ENCODE measurements at regions not wholly inside any gene's neighbourhood (a gene's known extent, or its start where the extent isn't known, plus 50 kb on each side); places are given as distances from the start of the nearest gene placed in this dataset.

DNA sequence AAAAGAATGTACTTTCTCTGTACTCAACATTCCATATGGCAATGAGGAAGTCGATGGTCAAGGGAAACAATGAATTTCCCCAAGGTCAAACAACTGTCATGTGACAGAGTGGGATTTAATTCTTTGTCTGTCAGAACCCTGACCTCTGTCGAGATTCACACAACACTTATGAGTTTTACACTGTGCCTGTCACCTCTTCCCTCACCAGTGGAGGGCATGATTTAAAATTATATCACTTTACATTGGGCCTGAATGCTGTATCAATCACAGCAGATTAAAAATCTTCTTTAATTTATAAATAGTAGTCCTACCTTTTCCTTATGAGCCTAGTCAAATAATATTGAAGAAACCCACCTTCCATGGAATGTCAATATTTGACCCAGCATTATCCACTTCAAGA lies 276.7 kb downstream of the CDH10 start:
- Histone ChIP-seq H3K36me3 (ENCODE audit: insufficient read depth, low read length) (no peaks in the 10 kb centered on the region), H3K9me3 (ENCODE audit: low read depth, low read length) (no peaks in the 10 kb centered on the region), H3K4me3 (no peak overlapping the region), H3K27ac (no peak overlapping the region), H3K9ac (ENCODE audit: insufficient read length) (no peak overlapping the region)
- TF ChIP-seq POLR2AphosphoS5 (IDR thresholded peaks at IDR 0.05; ENCODE audit: borderline replicate concordance, low read depth, low read length) = no peak
- TF ChIP-seq FOXP2 (optimal IDR thresholded peaks at IDR 0.05; ENCODE audit: control extremely low read depth, extremely low read length, insufficient read depth) = no peak
- TF ChIP-seq EZH2 (IDR thresholded peaks at IDR 0.05) = no peak
- DNase-seq (ENCODE audit: low read depth, low spot score) = no peak

GRCh38 chr5:24376210-24376609 lies 268.6 kb downstream of the CDH10 start:
- TF ChIP-seq POLR2AphosphoS5 (IDR thresholded peaks at IDR 0.05; ENCODE audit: borderline replicate concordance, low read depth, low read length) (no peak), EZH2 (IDR thresholded peaks at IDR 0.05) (no peak), FOXP2 (optimal IDR thresholded peaks at IDR 0.05; ENCODE audit: control extremely low read depth, extremely low read length, insufficient read depth) (no peak)
- H3K4me3 ChIP-seq = no peak overlapping the region
- H3K9ac ChIP-seq (ENCODE audit: insufficient read length) = no peak overlapping the region
- DNase-seq (ENCODE audit: low read depth, low spot score) = peak; percentile 12
- no peaks in the 10 kb centered on the region for H3K36me3 ChIP-seq (ENCODE audit: insufficient read depth, low read length)
- H3K27ac ChIP-seq = peak overlapping the region; percentile 60; the same call in 1 of the 2 replicates
- no peaks in the 10 kb centered on the region for H3K9me3 ChIP-seq (ENCODE audit: low read depth, low read length)

DNA sequence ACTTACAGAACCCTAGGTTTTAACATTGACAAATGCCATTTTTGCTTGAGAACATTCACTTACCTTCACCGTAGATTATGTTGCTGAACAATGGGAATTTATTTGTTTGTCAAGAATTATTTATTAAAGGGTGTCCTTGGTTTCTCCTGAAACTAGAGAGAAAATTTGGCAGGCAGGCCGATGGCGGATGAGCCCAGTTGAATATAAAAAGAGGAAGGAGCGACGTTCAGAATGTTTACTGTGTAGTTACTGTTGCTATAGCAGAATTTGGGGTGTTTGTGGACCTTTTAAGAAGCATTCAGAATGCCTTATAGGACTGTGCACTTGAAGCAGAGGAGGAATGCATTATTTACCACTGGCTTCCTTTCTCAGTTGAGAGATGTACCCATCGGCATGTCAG lies 268.2 kb downstream of the CDH10 start:
- no peak for DNase-seq (ENCODE audit: low read depth, low spot score)
- no peak overlapping the region for H3K9ac ChIP-seq (ENCODE audit: insufficient read length)
- H3K9me3 ChIP-seq (ENCODE audit: low read depth, low read length) = no peaks in the 10 kb centered on the region
- H3K4me3 ChIP-seq = no peak overlapping the region
- no peaks in the 10 kb centered on the region for H3K36me3 ChIP-seq (ENCODE audit: insufficient read depth, low read length)
- no peak overlapping the region for H3K27ac ChIP-seq
- no peak for TF ChIP-seq POLR2AphosphoS5 (IDR thresholded peaks at IDR 0.05; ENCODE audit: borderline replicate concordance, low read depth, low read length)
- TF ChIP-seq FOXP2 (optimal IDR thresholded peaks at IDR 0.05; ENCODE audit: control extremely low read depth, extremely low read length, insufficient read depth) = no peak
- TF ChIP-seq EZH2 (IDR thresholded peaks at IDR 0.05) = no peak

GRCh38 chr5:24381861-24382489 lies 262.8 kb downstream of the CDH10 start:
- no peak for DNase-seq (ENCODE audit: low read depth, low spot score)
- H3K9ac ChIP-seq (ENCODE audit: insufficient read length) = no peak overlapping the region
- H3K27ac ChIP-seq = no peak overlapping the region
- no peak overlapping the region for H3K4me3 ChIP-seq
- H3K36me3 ChIP-seq (ENCODE audit: insufficient read depth, low read length) = no peaks in the 10 kb centered on the region
- TF ChIP-seq POLR2AphosphoS5 (IDR thresholded peaks at IDR 0.05; ENCODE audit: borderline replicate concordance, low read depth, low read length) = no peak
- TF ChIP-seq EZH2 (IDR thresholded peaks at IDR 0.05) = no peak
- H3K9me3 ChIP-seq (ENCODE audit: low read depth, low read length) = no peaks in the 10 kb centered on the region

GRCh38 chr5:24385070-24385469 lies 259.7 kb downstream of the CDH10 start:
- DNase-seq (ENCODE audit: low read depth, low spot score) = no peak
- Histone ChIP-seq H3K27ac (no peak overlapping the region), H3K9me3 (ENCODE audit: low read depth, low read length) (no peaks in the 10 kb centered on the region), H3K36me3 (ENCODE audit: insufficient read depth, low read length) (no peaks in the 10 kb centered on the region), H3K4me3 (no peak overlapping the region), H3K9ac (ENCODE audit: insufficient read length) (no peak overlapping the region)
- no peak for TF ChIP-seq POLR2AphosphoS5 (IDR thresholded peaks at IDR 0.05; ENCODE audit: borderline replicate concordance, low read depth, low read length)
- TF ChIP-seq FOXP2 (optimal IDR thresholded peaks at IDR 0.05; ENCODE audit: control extremely low read depth, extremely low read length, insufficient read depth) = no peak
- no peak for TF ChIP-seq EZH2 (IDR thresholded peaks at IDR 0.05)

- TF ChIP-seq EZH2 (IDR thresholded peaks at IDR 0.05) = no peak
- no peak for TF ChIP-seq FOXP2 (optimal IDR thresholded peaks at IDR 0.05; ENCODE audit: control extremely low read depth, extremely low read length, insufficient read depth)
- no peak for TF ChIP-seq POLR2AphosphoS5 (IDR thresholded peaks at IDR 0.05; ENCODE audit: borderline replicate concordance, low read depth, low read length)
- Histone ChIP-seq H3K27ac (no peak overlapping the region), H3K4me3 (no peak overlapping the region), H3K9ac (ENCODE audit: insufficient read length) (no peak overlapping the region), H3K36me3 (ENCODE audit: insufficient read depth, low read length) (no peaks in the 10 kb centered on the region), H3K9me3 (ENCODE audit: low read depth, low read length) (no peaks in the 10 kb centered on the region)
- DNase-seq (ENCODE audit: low read depth, low spot score) = no peak
These were observed 259.2 kb downstream of the CDH10 start for GRCh38 chr5:24385617-24386016.

DNA sequence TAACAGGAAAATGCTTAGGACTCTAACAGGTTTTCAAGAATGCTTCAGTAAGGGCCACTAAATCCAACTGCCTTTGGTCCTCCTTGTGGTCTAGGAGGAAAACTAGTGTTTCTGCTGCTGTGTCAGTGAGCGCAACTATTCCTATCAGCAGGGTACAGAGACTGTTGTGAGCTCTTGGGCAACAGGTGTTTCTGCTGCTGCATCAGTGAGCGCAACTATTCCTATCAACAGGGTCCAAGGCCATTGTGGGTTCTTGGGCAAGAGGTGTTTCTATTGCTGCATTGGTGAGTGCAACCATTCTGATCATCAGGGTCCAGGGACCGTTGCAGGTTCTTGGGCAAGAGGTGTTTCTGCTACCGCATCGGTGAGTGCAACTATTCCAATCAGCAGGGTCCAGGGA lies 256.3 kb downstream of the CDH10 start:
- DNase-seq (ENCODE audit: low read depth, low spot score) = no peak
- TF ChIP-seq FOXP2 (optimal IDR thresholded peaks at IDR 0.05; ENCODE audit: control extremely low read depth, extremely low read length, insufficient read depth) = no peak
- no peak for TF ChIP-seq EZH2 (IDR thresholded peaks at IDR 0.05)
- TF ChIP-seq POLR2AphosphoS5 (IDR thresholded peaks at IDR 0.05; ENCODE audit: borderline replicate concordance, low read depth, low read length) = no peak
- no peaks in the 10 kb centered on the region for H3K9me3 ChIP-seq (ENCODE audit: low read depth, low read length)
- no peak overlapping the region for H3K9ac ChIP-seq (ENCODE audit: insufficient read length)
- H3K4me3 ChIP-seq = no peak overlapping the region
- H3K27ac ChIP-seq = no peak overlapping the region
- no peaks in the 10 kb centered on the region for H3K36me3 ChIP-seq (ENCODE audit: insufficient read depth, low read length)

GRCh38 chr5:24389968-24390367 lies 254.8 kb downstream of the CDH10 start:
- no peak for DNase-seq (ENCODE audit: low read depth, low spot score)
- TF ChIP-seq EZH2 (IDR thresholded peaks at IDR 0.05) = no peak
- no peak for TF ChIP-seq FOXP2 (optimal IDR thresholded peaks at IDR 0.05; ENCODE audit: control extremely low read depth, extremely low read length, insufficient read depth)
- no peak for TF ChIP-seq POLR2AphosphoS5 (IDR thresholded peaks at IDR 0.05; ENCODE audit: borderline replicate concordance, low read depth, low read length)
- H3K4me3 ChIP-seq = no peak overlapping the region
- H3K9ac ChIP-seq (ENCODE audit: insufficient read length) = no peak overlapping the region
- H3K27ac ChIP-seq = no peak overlapping the region
- H3K9me3 ChIP-seq (ENCODE audit: low read depth, low read length) = no peaks in the 10 kb centered on the region
- H3K36me3 ChIP-seq (ENCODE audit: insufficient read depth, low read length) = no peaks in the 10 kb centered on the region

DNA sequence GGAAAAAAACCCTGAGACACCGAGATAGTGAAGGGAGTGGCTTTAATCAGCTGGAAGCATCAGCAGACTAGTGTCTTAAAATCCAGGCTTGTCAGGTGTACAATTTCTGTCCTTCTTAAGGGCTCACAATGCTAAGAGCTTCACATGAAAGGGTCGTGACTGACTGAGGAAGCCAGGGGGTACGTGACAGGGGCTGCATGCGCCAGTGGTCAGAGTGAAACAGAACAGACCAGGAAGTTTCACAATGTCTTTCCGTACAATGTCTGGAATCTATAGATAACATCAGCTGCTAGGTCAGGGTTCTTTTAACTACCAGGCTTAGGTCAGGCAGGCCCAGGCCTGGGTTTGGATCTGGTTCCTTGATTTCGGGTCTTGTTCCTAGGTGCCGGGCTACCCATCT lies 253.0 kb downstream of the CDH10 start:
- no peaks in the 10 kb centered on the region for H3K36me3 ChIP-seq (ENCODE audit: insufficient read depth, low read length)
- H3K4me3 ChIP-seq = no peak overlapping the region
- H3K9me3 ChIP-seq (ENCODE audit: low read depth, low read length) = no peaks in the 10 kb centered on the region
- no peak overlapping the region for H3K9ac ChIP-seq (ENCODE audit: insufficient read length)
- no peak for DNase-seq (ENCODE audit: low read depth, low spot score)
- H3K27ac ChIP-seq = no peak overlapping the region
- TF ChIP-seq EZH2 (IDR thresholded peaks at IDR 0.05) (no peak), POLR2AphosphoS5 (IDR thresholded peaks at IDR 0.05; ENCODE audit: borderline replicate concordance, low read depth, low read length) (no peak), FOXP2 (optimal IDR thresholded peaks at IDR 0.05; ENCODE audit: control extremely low read depth, extremely low read length, insufficient read depth) (no peak)

Measured in SK-N-MC (cell line).